Activated CD4-positive, alpha-beta memory T cell treated with anti-CD3 and anti-CD28 coated beads for 36 hours (primary cell): ENCODE measurements at regions not wholly inside any gene's neighbourhood (a gene's known extent, or its start where the extent isn't known, plus 50 kb on each side); places are given as distances from the start of the nearest gene placed in this dataset.

ENCODE experiments used
- CTCF ChIA-PET: fragments of 350-600 bp; sonication (Branson Sonifier 250); formaldehyde crosslinking; loops from one replicate; lab custom pipeline; 2021; ENCODE audit warnings: antibody characterized with exemption, inconsistent platforms; lab: Charles Lee
- POLR2A ChIA-PET: fragments of 350-600 bp; sonication (Branson Sonifier 250); formaldehyde crosslinking; loops from one replicate; lab custom pipeline; 2021; ENCODE audit warnings: antibody characterized with exemption; lab: Charles Lee
- DNase-seq: peaks from one replicate; pipeline ENCODE4 v3.0.0-alpha.2; 2020
- H3K27ac Mint-ChIP-seq: one replicate; pipeline ENCODE4 v1.8.0; 2021; ENCODE audit warnings: mixed read lengths
- H3K27me3 Mint-ChIP-seq: one replicate; pipeline ENCODE4 v1.8.0; 2021; ENCODE audit warnings: mixed read lengths
- H3K36me3 Mint-ChIP-seq: one replicate; pipeline ENCODE4 v1.8.0; 2021; ENCODE audit warnings: mixed read lengths
- H3K4me1 Mint-ChIP-seq: one replicate; pipeline ENCODE4 v1.8.0; 2021; ENCODE audit warnings: low read depth, mixed read lengths
- H3K4me3 Mint-ChIP-seq: one replicate; pipeline ENCODE4 v1.8.0; 2021; ENCODE audit warnings: mild to moderate bottlenecking, mixed read lengths
- H3K9me3 Mint-ChIP-seq: one replicate; pipeline ENCODE4 v1.8.0; 2021; ENCODE audit warnings: mixed read lengths
- intact Hi-C: fragments of 100-400 bp; cut with micrococcal nuclease; formaldehyde crosslinking; loops from one replicate; pipeline ENCODE4 v1.15.1; 2023

DNA sequence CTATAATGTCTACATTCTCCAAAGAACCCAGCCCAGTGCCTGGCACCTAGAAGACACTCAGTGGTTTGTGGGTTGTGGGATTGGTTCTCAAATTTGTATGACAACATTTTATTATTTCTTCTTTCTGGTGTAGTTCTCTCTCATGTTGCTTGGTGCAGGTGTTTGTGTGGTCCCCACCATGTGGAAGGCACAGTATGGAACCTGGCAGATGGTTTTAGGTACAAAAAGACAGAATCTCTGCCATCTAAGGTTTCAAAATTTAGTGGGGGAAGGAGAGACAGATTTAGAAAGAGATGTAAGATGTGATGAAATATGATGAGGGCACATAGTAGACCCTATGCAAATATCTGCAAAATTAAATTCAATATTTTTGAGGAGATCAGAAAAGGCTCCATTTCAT, 323.8 kb downstream of the CDK5RAP2 start:
- POLR2A ChIA-PET: no interaction called here
- Mint-ChIP-seq H3K4me1 (no peaks in the 10 kb centered on the region), H3K27ac (no peak overlapping the region), H3K4me3 (no peak overlapping the region), H3K9me3 (peaks cover 2% of the 10 kb centered on the region), H3K27me3 (peaks cover 5% of the 10 kb centered on the region), H3K36me3 (no peaks in the 10 kb centered on the region)
- no peak for DNase-seq
- intact Hi-C loops: no loop called here
- CTCF ChIA-PET: no interaction called here

DNA sequence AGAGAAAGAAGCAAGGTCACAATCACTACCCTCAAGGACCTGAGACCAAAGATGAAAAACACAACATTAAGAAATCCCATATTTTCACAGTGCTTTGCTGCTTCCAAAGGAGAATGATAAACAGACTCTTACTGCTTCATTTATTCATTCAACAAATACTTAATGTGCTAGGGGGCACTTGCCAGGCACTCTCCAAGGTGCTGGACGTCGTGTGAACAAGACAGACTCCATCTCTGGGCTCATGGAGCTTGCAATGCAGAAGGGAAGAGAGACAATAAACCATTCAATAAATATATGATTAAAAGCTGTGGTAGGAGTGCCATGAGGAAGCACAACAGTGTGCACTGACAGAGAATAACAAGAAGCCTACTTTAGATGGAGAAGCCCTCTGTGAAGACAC, 327.7 kb downstream of the CDK5RAP2 start:
- Mint-ChIP-seq H3K4me1 (no peaks in the 10 kb centered on the region), H3K9me3 (peaks cover 5% of the 10 kb centered on the region), H3K27me3 (peaks cover 2% of the 10 kb centered on the region), H3K27ac (no peak overlapping the region), H3K4me3 (no peak overlapping the region), H3K36me3 (no peaks in the 10 kb centered on the region)
- intact Hi-C loops: no loop called here
- POLR2A ChIA-PET: no interaction called here
- DNase-seq: no peak
- CTCF ChIA-PET: no interaction called here

DNA sequence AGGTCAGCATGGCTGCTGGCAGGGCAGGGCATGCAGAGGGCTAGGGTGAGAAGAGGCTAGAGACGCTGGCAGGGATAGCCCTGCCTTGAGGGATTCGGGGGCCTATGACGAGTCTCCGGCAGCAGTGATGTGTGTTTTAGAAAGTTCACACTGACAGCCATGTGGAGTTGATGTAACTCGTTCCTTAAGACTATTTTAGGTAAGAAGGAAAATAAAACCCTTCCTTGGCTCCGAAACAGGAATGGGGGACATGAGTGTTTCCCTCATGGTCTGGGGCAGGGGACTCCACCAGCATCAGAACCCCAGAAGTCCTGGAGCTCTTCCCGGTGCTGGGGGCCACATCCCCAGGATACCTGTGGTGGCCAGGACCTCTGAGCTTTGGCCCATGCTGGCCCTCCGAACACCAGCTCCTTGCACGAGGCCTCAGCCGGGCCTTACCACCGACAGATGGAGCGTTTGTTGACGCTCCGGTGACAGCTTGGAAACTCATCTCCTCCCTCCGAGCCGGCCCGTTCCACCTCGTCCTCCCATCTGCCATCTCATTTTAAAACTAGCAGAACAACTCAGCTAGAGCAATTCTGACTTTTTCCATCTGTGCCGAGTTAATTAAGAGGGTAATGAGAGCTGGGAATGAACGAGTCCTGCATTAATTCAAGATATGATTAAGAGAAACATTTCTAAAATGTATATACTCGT, 337.7 kb downstream of the CDK5RAP2 start:
- Mint-ChIP-seq H3K27ac (no peak overlapping the region), H3K4me3 (no peak overlapping the region), H3K4me1 (no peaks in the 10 kb centered on the region), H3K9me3 (peaks cover 4% of the 10 kb centered on the region), H3K27me3 (no peaks in the 10 kb centered on the region), H3K36me3 (no peaks in the 10 kb centered on the region)
- ChIA-PET POLR2A (no interaction called here), CTCF (no interaction called here)
- no peak for DNase-seq
- intact Hi-C loops: no loop called here

DNA sequence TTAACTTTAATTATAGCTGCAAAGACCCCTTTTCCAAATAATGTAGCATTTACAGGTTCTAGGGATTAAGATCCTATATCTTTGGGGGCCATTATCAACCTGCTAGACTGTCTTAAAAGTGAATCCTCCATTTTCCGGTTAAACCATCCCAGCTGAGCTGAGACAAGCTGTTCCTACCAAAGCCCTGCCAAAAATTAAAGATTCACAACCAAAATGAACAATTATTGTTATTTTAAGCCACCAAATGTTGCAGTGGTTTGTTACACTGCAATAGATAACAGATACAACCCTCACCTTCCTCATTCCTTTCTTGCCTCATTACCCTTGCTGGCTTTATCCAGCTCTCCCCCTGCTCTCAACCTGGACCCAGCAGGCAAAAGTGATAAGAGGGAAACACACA, 343.4 kb downstream of the CDK5RAP2 start:
- Mint-ChIP-seq H3K27ac (no peak overlapping the region), H3K4me3 (no peak overlapping the region), H3K4me1 (no peaks in the 10 kb centered on the region), H3K36me3 (no peaks in the 10 kb centered on the region), H3K27me3 (peaks cover 4% of the 10 kb centered on the region), H3K9me3 (no peaks in the 10 kb centered on the region)
- DNase-seq: no peak
- ChIA-PET POLR2A (no interaction called here), CTCF (no interaction called here)
- intact Hi-C loops: no loop called here

DNA sequence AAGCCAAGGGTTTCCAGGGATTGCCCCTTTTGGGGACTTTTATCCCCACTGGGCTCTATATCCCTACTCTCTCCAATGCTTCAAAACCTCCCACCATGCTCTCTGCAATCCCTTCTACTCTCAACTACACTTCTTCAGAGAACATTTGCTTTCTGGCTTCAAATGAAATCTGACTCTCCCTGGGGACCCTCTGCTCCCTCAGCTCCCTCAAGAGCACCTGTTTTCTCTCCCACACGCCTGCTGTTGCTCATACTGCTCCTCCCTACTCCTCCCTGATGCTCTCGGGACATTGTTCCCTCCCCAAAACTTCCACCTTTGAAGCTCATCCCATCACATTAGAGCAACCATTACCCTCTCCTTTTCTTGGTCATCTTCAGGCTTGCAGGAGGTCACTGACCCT, 344.9 kb downstream of the CDK5RAP2 start:
- ChIA-PET POLR2A (no interaction called here), CTCF (no interaction called here)
- H3K36me3 Mint-ChIP-seq: no peaks in the 10 kb centered on the region
- intact Hi-C loops: no loop called here
- H3K27me3 Mint-ChIP-seq: peaks cover 4% of the 10 kb centered on the region
- no peak for DNase-seq
- H3K4me3 Mint-ChIP-seq: no peak overlapping the region
- H3K4me1 Mint-ChIP-seq: no peaks in the 10 kb centered on the region
- H3K9me3 Mint-ChIP-seq: no peaks in the 10 kb centered on the region
- no peak overlapping the region for H3K27ac Mint-ChIP-seq

DNA sequence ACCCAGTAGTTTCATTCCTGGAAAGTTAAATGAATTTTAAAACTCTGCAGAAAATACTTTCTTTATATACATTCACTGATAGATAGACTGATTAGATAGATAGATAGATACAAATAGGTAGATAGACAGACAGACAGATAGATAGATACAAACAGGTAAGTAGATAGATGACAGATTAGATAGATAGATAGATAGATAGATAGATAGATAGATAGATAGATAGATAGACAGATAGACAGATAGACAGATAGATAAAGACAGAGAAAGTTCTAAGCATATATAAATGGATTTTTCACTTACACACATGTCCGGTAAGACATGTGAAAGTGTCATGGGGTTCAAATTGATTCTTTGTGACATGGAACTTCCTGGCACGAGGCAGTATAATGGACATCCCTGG, 349.7 kb downstream of the CDK5RAP2 start:
- no peaks in the 10 kb centered on the region for H3K36me3 Mint-ChIP-seq
- DNase-seq: no peak
- no peaks in the 10 kb centered on the region for H3K27me3 Mint-ChIP-seq
- H3K4me1 Mint-ChIP-seq: no peaks in the 10 kb centered on the region
- CTCF ChIA-PET: no interaction called here
- POLR2A ChIA-PET: no interaction called here
- intact Hi-C loops: no loop called here
- no peaks in the 10 kb centered on the region for H3K9me3 Mint-ChIP-seq
- H3K27ac Mint-ChIP-seq: no peak overlapping the region
- H3K4me3 Mint-ChIP-seq: no peak overlapping the region

DNA sequence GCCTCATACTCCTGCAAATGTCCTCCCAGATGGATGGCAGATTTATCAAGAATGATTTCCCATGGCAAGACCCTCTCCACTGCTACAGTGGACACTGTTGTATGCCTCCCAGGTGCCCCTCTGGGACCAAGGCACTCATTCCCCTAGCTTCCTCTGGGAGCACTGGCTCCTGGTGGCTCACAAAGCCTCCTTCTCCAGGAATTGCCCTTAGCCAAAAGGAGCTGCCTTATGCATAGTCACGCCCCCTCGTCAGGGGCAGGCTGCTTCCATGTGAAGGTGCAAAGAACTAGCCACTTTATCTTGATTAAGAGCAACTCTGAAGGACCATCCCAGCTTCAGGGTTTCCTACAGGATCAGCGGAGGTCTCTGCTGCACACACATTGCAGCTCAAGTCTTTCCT, 358.1 kb downstream of the CDK5RAP2 start:
- no peak overlapping the region for H3K27ac Mint-ChIP-seq
- H3K27me3 Mint-ChIP-seq: no peaks in the 10 kb centered on the region
- no peaks in the 10 kb centered on the region for H3K4me1 Mint-ChIP-seq
- DNase-seq: no peak
- H3K36me3 Mint-ChIP-seq: no peaks in the 10 kb centered on the region
- no peak overlapping the region for H3K4me3 Mint-ChIP-seq
- intact Hi-C loops: no loop called here
- ChIA-PET CTCF (interaction anchor here (1.2 kb wide), 1 partner anchor 10 kb away, joined by 3 read pairs; no protein-coding TSS in a partner anchor), POLR2A (no interaction called here)
- H3K9me3 Mint-ChIP-seq: no peaks in the 10 kb centered on the region

DNA sequence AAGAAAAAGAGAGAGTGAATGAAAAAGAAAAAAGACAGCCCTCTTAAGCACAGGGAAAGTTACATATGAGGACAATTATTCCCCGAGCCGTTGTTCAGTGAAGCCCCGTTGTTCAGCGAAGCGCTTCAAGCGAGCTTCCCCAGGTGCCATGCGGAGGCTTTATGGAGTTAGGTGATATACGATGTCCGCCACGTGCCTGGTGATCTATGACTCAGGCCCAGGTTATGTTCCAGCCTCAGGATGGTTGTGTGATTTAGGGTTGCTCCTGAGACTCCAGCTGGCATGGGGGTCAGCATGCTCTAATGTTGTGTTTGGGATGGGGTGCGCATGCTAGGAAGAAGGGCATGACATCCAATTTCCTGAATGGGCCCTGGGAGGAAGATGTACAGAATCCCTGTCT, 365.6 kb downstream of the CDK5RAP2 start:
- intact Hi-C loops: no loop called here
- Mint-ChIP-seq H3K27me3 (peaks cover 3% of the 10 kb centered on the region), H3K36me3 (no peaks in the 10 kb centered on the region), H3K27ac (no peak overlapping the region), H3K9me3 (no peaks in the 10 kb centered on the region), H3K4me3 (no peak overlapping the region), H3K4me1 (no peaks in the 10 kb centered on the region)
- CTCF ChIA-PET: no interaction called here
- POLR2A ChIA-PET: no interaction called here
- no peak for DNase-seq

DNA sequence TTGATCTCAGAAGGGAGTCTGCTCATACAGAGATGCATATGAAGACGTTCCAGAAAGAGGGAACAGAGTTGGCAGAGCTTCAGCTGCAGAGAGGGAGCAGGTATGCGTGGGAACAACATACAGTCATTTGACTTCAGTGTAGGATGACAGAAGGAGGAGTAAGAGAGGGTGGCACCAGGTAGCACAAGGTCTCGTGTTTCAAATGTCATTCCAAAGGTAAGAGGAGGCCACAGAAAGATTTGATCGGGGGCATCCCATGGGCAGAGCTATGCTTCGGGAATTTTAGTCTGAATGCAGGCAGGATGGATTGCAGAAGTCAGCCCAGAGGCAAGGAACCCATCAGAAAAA, 367.1 kb downstream of the CDK5RAP2 start:
- ChIA-PET POLR2A (no interaction called here), CTCF (no interaction called here)
- H3K4me3 Mint-ChIP-seq: no peak overlapping the region
- H3K9me3 Mint-ChIP-seq: no peaks in the 10 kb centered on the region
- no peak for DNase-seq
- intact Hi-C loops: no loop called here
- no peaks in the 10 kb centered on the region for H3K4me1 Mint-ChIP-seq
- no peaks in the 10 kb centered on the region for H3K36me3 Mint-ChIP-seq
- peaks cover 3% of the 10 kb centered on the region for H3K27me3 Mint-ChIP-seq
- H3K27ac Mint-ChIP-seq: no peak overlapping the region

DNA sequence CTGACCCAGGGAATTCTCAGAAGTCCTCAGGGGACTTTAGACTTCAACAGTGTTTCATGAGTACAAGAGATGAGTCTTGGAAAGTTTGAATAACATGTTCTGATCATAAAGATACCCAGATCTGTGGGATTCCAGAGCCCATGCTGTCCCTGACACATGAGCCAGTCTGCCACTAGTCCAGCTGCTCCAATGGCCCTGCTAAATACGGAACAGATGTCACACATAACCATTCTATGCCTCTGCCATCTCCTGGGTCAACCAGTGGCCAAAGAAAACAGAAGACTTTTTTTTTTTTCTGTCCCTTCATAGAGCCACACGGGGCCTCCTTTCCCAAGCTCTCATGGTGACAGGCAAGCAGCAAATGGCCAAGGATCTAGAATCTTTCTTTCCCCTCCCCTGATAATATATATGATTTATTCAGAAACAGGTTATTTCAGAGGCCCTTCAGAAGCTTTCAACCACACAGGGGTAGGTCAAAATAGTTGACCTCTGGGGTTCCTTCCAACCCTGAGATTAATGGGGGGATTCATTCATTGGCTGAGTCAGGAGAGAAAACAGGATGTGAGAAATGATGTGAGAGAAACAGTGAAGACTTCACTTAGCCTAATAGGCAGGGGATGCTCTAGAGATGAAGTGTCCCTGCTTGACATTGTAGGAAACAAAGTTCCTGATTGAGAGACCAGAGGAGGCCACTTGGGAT, 367.7 kb downstream of the CDK5RAP2 start:
- H3K4me1 Mint-ChIP-seq: no peaks in the 10 kb centered on the region
- CTCF ChIA-PET: no interaction called here
- intact Hi-C loops: no loop called here
- H3K4me3 Mint-ChIP-seq: no peak overlapping the region
- H3K27me3 Mint-ChIP-seq: peaks cover 3% of the 10 kb centered on the region
- DNase-seq: no peak
- H3K9me3 Mint-ChIP-seq: no peaks in the 10 kb centered on the region
- no peak overlapping the region for H3K27ac Mint-ChIP-seq
- POLR2A ChIA-PET: interaction anchor here (0.6 kb wide), 1 partner anchor 1693 kb away, joined by 3 read pairs; no protein-coding TSS in a partner anchor
- H3K36me3 Mint-ChIP-seq: no peaks in the 10 kb centered on the region

DNA sequence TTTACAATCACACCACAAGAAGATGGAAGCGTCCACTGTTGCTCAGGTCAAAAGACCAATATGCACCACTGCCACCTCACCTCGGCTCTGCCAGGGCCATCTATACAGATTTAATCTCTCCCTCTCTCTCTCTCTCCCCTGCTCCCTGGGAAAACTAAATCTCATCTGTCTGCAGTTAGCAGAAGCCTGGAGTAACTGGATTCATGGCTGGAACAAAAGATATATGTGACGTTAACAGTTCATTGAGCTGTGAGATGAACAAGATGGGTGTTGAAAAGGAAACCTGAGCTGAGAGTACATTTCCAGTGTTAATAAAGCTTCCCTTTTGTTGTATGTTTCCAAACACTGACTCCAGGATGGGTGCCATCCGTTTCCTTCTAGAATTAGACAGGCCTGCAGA, 369.7 kb downstream of the CDK5RAP2 start:
- Mint-ChIP-seq H3K4me1 (no peaks in the 10 kb centered on the region), H3K36me3 (no peaks in the 10 kb centered on the region), H3K4me3 (no peak overlapping the region), H3K27me3 (peaks cover 3% of the 10 kb centered on the region), H3K27ac (no peak overlapping the region), H3K9me3 (no peaks in the 10 kb centered on the region)
- DNase-seq: no peak
- intact Hi-C loops: no loop called here
- ChIA-PET POLR2A (no interaction called here), CTCF (no interaction called here)

DNA sequence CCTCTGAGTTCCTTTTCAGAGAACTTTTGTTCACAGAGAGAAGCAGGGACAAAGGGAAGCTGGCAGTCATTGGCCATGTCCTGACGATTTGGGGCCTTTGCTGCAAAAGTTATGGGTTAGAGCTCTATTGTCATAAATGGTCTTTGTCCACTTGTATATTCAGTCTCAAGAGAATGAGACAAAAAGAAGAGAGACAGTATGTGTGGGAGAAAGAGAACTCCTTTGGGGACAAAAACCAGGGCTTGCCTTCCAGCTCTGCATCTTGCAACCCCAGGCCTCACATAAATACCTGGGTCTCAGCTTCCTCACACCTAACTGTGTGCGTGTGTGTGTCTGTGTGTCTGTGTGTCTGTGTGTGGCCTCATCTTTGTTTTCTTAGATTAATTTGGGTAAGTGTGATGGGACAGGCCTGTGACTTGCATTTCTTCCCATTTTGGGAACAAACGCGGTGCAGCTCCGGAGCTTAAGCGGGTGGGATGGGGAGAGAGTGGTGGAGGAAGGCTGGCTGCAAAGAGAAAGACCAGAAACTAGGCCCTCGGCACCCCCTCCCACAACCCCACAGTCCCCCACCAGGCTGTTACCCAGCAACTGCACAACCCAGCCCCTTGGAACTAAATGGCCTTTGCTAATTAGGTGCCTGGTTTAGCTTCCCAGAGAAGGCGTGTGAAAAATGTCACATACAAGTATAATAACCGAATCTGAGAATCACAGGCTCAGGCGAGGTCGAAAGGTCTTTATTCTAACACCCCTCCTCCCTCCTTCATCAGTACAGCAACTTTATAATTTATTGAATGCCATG, 376.9 kb downstream of the CDK5RAP2 start:
- Mint-ChIP-seq H3K27ac (no peak overlapping the region), H3K27me3 (no peaks in the 10 kb centered on the region), H3K36me3 (no peaks in the 10 kb centered on the region), H3K4me3 (no peak overlapping the region), H3K9me3 (no peaks in the 10 kb centered on the region), H3K4me1 (no peaks in the 10 kb centered on the region)
- CTCF ChIA-PET: no interaction called here
- POLR2A ChIA-PET: no interaction called here
- DNase-seq: no peak
- intact Hi-C loops: no loop called here
